Heart left ventricle (tissue), 16 donors: ENCODE measurements at regions not wholly inside any gene's neighbourhood (a gene's known extent, or its start where the extent isn't known, plus 50 kb on each side); places are given as distances from the start of the nearest gene placed in this dataset.

Source experiments
- ATAC-seq, 4 donors: fragments of 200-7000 bp; cut with Tn5 transposase; one replicate each; pipeline ENCODE4 v1.9.1; 2020 to 2022; ENCODE audit warnings: moderate library complexity in 4 of 4, mild to moderate bottlenecking in 3 of 4, moderate number of reproducible peaks in 1 of 4
- DNase-seq, 5 donors: peaks; one replicate each; pipeline ENCODE4 v3.0.0-alpha.2; 2020
- H3K27ac ChIP-seq, 12 donors: fragments of 200-600 bp; sonication (generic) in 4 of 12; one replicate each; pipeline versions ENCODE4 v1.5.0 to v1.8.0; 2016 to 2022; ENCODE audit warnings: mild to moderate bottlenecking in 2 of 12
- H3K27me3 ChIP-seq, 9 donors: fragments of 200-600 bp; sonication (generic) in 2 of 9; one replicate each; pipeline versions ENCODE4 v1.5.1 to v1.8.0; 2016 to 2022; ENCODE audit warnings: mild to moderate bottlenecking in 3 of 9
- H3K36me3 ChIP-seq, 9 donors: fragments of 200-600 bp; sonication (generic) in 2 of 9; one replicate each; pipeline versions ENCODE4 v1.5.0 to v1.8.0; 2018 to 2022; ENCODE audit warnings: mild to moderate bottlenecking in 2 of 9
- H3K4me1 ChIP-seq, 12 donors: fragments of 200-600 bp; sonication (generic) in 4 of 12; one replicate each; pipeline versions ENCODE4 v1.5.0 to v1.8.0; 2016 to 2022; ENCODE audit warnings: mild to moderate bottlenecking in 3 of 12
- H3K4me3 ChIP-seq, 12 donors: fragments of 200-600 bp; sonication (generic) in 4 of 12; one replicate each; pipeline versions ENCODE4 v1.5.0 to v1.8.0; 2017 to 2022; ENCODE audit warnings: mild to moderate bottlenecking in 9 of 12, moderate library complexity in 4 of 12
- H3K9me3 ChIP-seq, 12 donors: fragments of 200-600 bp; sonication (generic) in 4 of 12; one replicate each; pipeline versions ENCODE4 v1.5.0 to v1.8.0; 2016 to 2022; ENCODE audit warnings: mild to moderate bottlenecking in 1 of 12
- CTCF ChIP-seq, 12 donors: fragments of 200-600 bp; sonication (generic) in 4 of 12; IDR thresholded peaks; one replicate each; pipeline versions ENCODE4 v1.5.0 to v1.8.0; 2018 to 2022; ENCODE audit warnings: antibody characterized with exemption in 12 of 12, mild to moderate bottlenecking in 5 of 12
- POLR2A ChIP-seq, 2 donors: fragments of 450-650 bp; IDR thresholded peaks; one replicate each; pipeline ENCODE4 v1.6.1; 2017; ENCODE audit warnings: antibody characterized with exemption in 2 of 2, mild to moderate bottlenecking in 2 of 2, moderate library complexity in 2 of 2
- WGBS, 4 donors: extraction: QIAGEN DNeasy Blood & Tissue Kit in 2 of 4; methylation state at CpG; one replicate each; pipeline versions ENCODE4 v1.1.5 to v1.1.7; 2013 to 2018; 5-methylcytosine and 5-hydroxymethylcytosine counted together
- intact Hi-C, 10 donors: fragments of 100-400 bp; cut with DNase I; formaldehyde crosslinking; loops; one replicate each; pipeline versions ENCODE4 v1.11.1 to v1.14.2; 2022
- donor health status: ischemic (EF 13 %, LVEDD 7.1; RV severe dilation, severe dysfunction).
- donor health status: healthy with polysubstance abuse.
- donor health status: DM: no; HTN: yes; CAD: no.
- donor health status: DM: no; HTN: no; CAD: no.
- donor health status: ischemic (EF 25% LVEDD 6.9; RV normal size, moderate dysfunction).
- donor health status: ischemic (EF 25% LVEDD 5.7; RV mildly dilated, moderate dysfunction).
- donor health status: healthy.
- donor health status: DM: yes; HTN: yes; CAD: no.
- donor health status: ischemic (EF 35%, LVEDD 5.7; RV mildly dilated, moderate dysfunction).
- donor health status: nonischemic (EF 11% LVEDD 7.7; RV severe dilation, severe dysfunction).
- donor health status: DM: yes; HTN: yes; CAD: no.
- donor health status: PGD.
- donor health status: ischemic (EF 29% LVEDD 5.4; RV normal size, mild dysfunction).
- donor health status: nonischemic (EF 23%, LVEDD 6.1; RV moderate dilation, normal function).

GRCh38 chr2:17156086-17156485 is 362.2 kb downstream of the RAD51AP2 start:
- Histone ChIP-seq H3K4me1 (no peaks in the 10 kb centered on the region), H3K36me3 (no peaks in the 10 kb centered on the region), H3K27me3 (no peaks in the 10 kb centered on the region), H3K27ac (no peak overlapping the region), H3K9me3 (no peaks in the 10 kb centered on the region), H3K4me3 (no peak overlapping the region)
- 38 to 65% (median 42%) methylated on average over 2 of the region's 2 CpGs for WGBS, 4 donors
- TF ChIP-seq CTCF (IDR thresholded peaks at IDR 0.05) = no peak
- no peak for TF ChIP-seq POLR2A (IDR thresholded peaks at IDR 0.05)
- intact Hi-C loops = no loop called here
- no peak for ATAC-seq
- no peak for DNase-seq

- DNase-seq = no peak
- ATAC-seq = no peak
- Histone ChIP-seq H3K36me3 (no peaks in the 10 kb centered on the region), H3K27me3 (no peaks in the 10 kb centered on the region), H3K27ac (no peak overlapping the region), H3K4me1 (no peaks in the 10 kb centered on the region), H3K9me3 (no peaks in the 10 kb centered on the region), H3K4me3 (no peak overlapping the region)
- TF ChIP-seq CTCF (IDR thresholded peaks at IDR 0.05) = no peak
- no peak for TF ChIP-seq POLR2A (IDR thresholded peaks at IDR 0.05)
- WGBS, 4 donors = 78 to 86% (median 85%) methylated on average over 4 of the region's 4 CpGs
- intact Hi-C loops = loop anchor here in 1 of 10 donors (5.0 kb wide), 1 partner anchor 378 kb away; no protein-coding TSS in a partner anchor
Measured at GRCh38 chr2:17149945-17150344, 368.3 kb downstream of the RAD51AP2 start.

- Histone ChIP-seq H3K9me3 (no peaks in the 10 kb centered on the region), H3K27me3 (no peaks in the 10 kb centered on the region), H3K36me3 (no peaks in the 10 kb centered on the region), H3K27ac (no peak overlapping the region), H3K4me3 (no peak overlapping the region), H3K4me1 (no peaks in the 10 kb centered on the region)
- 49 to 56% (median 53%) methylated on average over 8 of the region's 8 CpGs for WGBS, 4 donors
- DNase-seq (no peak), ATAC-seq (no peak)
- intact Hi-C loops = loop anchor here in 1 of 10 donors (5.0 kb wide), 1 partner anchor 376 kb away; no protein-coding TSS in a partner anchor
- no peak for TF ChIP-seq POLR2A (IDR thresholded peaks at IDR 0.05)
- TF ChIP-seq CTCF (IDR thresholded peaks at IDR 0.05) = peak in 6 of 12 donors; percentile 9 to 22 (median 11)
Measured at GRCh38 chr2:17148407-17149145, 369.7 kb downstream of the RAD51AP2 start.

- Histone ChIP-seq H3K27ac (no peak overlapping the region), H3K4me3 (no peak overlapping the region), H3K36me3 (no peaks in the 10 kb centered on the region), H3K4me1 (no peaks in the 10 kb centered on the region), H3K9me3 (no peaks in the 10 kb centered on the region), H3K27me3 (peaks cover 0 to 1% (median 0%) of the 10 kb centered on the region in 9 donors)
- DNase-seq = no peak
- 85 to 100% (median 88%) methylated on average over 1 of the region's 1 CpG for WGBS, 4 donors
- intact Hi-C loops = loop anchor here in 1 of 10 donors (5.0 kb wide), 1 partner anchor 374 kb away; no protein-coding TSS in a partner anchor
- no peak for ATAC-seq
- TF ChIP-seq CTCF (IDR thresholded peaks at IDR 0.05) (no peak), POLR2A (IDR thresholded peaks at IDR 0.05) (no peak)
Measured at GRCh38 chr2:17146358-17146757, 371.9 kb downstream of the RAD51AP2 start.
